CD4-positive, alpha-beta T cell treated with Interleukin-12 subunit alpha and Interleukin-12 subunit beta, for 1 hour (primary cell): ENCODE measurements at regions not wholly inside any gene's neighbourhood (a gene's known extent, or its start where the extent isn't known, plus 50 kb on each side); places are given as distances from the start of the nearest gene placed in this dataset.

Experiments
- DNase-seq: peaks from one replicate; pipeline ENCODE4 v3.0.0-alpha.2; 2020

GRCh38 chr12:97347956-97348355 lies 114.6 kb upstream of the RMST start:
- DNase-seq: no peak

- DNase-seq: no peak
Measured at GRCh38 chr12:97358361-97358760, 104.2 kb upstream of the RMST start.

DNA sequence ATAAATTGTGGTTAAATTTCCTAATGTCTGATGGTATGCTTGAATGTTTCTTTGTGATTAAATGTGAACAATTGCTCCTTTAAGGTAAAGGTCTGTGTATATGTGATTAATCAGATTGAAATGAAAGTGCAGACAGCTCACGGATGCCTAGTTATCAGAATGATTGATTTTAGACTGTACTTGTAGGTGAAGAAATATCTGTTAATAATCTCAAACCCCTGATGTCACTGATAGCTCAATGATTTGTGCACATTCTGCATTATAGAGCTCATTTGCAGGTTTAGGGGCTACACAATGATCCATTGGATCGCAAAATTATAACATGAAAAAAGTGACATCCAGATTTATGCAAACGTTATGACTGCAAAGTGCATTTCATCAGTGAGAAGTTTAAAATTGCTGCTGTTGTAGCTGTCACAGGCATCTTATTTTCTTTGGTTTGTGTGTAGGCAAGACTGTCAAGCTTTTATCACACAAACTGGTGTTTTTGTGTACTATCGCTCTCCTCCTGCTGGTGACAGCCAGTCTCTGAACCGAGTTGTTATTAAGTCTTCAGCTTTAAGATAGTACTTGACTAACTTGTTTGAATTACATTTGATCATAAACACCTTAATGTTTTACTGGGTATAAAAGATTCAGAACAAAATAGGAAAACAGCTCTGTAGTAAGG lies 103.4 kb upstream of the RMST start:
- no peak for DNase-seq

DNA sequence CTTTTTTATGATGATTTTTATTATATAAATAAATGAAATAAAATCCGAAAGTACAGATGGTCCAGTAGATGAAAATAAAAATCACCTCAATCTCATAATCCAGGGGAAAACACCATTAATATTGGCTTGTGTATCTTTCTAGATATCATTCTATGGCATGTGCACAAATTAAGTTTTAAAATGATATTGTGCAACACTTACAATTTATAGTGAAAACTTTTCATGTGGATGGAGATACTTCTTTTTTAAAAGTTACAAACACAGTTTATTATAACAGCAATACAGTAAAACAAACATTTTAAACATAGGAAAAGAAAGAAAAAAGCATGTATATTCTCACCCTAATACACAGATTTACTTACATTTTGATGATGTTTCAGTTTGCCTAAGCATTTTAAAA lies 98.9 kb upstream of the RMST start:
- DNase-seq: no peak

DNA sequence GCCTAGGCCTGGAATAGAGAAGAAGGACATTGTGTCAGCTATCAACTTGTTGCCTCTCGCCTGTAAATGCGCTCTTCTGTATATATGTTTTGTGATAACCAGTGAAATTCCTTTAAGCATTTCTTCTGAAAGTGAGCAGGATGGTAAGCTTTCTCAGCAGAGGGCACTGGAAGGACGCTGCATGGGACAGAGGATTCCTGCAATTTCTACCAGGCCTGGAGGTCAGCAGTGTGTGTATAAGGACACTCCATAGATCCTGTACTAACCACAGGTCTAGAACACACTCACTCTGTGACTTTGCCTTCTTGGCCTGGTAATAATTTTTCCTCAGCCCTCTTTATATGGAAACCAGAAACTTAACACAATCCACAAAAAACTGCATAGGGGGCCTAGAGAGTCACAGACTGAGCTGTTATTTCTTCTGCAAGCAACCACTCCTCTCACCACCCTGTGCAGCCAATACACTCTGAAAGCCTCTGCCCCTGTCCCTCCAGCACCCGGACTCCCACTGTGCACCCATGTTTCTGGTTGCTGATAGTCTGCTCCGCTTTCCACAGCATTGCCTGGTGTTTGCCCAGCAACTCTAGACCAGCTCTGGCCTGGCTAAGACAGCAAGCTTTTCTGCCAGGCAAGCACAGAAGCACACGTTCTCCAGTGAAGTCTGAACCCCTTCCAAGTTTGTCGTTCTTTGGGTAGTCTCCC lies 94.0 kb upstream of the RMST start:
- DNase-seq: no peak

GRCh38 chr12:97375310-97375709 lies 87.3 kb upstream of the RMST start:
- DNase-seq: no peak

GRCh38 chr12:97380440-97380839 lies 82.2 kb upstream of the RMST start:
- no peak for DNase-seq

DNA sequence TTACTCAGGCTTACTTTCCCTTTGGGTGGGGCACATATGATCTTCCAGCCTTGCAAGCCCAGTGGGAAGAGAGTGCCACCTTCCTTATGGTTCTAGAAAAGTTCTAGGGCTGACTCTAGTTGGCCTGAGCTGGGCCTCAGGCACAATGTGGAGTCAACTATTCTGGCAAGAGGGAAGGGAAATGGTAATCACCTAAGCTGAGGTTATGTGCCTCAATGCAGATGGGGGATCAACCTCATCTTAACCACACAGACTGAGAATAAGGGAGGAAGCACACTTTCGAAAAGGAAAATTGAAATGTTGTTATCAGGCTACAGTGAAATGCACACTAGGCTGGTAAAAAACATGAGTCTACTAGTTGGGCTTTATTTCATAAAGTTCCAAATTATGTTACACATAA lies 77.5 kb upstream of the RMST start:
- DNase-seq: no peak

DNA sequence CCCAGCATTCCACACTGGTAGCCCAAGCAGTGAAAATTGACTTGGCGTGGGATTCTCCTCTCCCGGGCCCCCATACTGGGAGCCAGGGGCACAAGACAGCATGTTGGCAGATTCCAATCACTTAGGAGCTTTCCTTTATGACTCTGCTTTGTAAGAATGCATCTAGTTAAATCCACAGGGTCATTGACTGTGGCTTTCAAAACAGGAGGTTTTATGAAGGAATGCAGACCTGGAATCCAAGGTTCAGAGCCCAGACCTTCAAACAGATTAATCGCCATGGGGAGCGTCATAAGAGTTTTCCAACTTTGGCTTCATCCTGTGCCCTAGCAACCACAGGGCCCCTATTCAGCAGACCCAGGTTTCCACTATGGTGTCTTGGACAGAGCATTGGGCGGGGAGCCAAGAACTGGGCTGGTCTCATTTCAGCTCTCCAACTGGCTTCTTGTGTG lies 76.4 kb upstream of the RMST start:
- DNase-seq: no peak

- no peak for DNase-seq
Measured at GRCh38 chr12:97387844-97388243, 74.8 kb upstream of the RMST start.

- DNase-seq: no peak
Measured at GRCh38 chr12:97394657-97395056, 67.9 kb upstream of the RMST start.

DNA sequence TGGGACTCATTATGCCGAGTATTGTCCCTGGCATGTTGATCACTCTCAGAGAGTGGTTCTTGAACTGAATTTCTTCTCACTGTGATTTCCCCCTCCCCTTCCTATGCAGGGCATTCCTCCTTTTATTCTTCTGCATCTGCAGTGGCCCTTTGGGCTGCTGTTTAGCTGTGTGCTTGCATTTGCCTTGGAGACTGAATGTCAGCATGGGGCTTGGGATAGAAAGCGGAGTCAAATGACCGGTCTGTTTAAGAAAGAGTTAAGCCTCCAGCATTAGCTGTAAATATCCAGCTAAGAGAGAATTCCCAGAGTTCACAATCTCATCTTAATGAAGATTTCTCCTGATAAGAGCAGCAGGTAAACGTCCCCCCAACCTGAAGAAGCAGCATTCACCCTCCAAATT lies 65.6 kb upstream of the RMST start:
- DNase-seq: no peak

DNA sequence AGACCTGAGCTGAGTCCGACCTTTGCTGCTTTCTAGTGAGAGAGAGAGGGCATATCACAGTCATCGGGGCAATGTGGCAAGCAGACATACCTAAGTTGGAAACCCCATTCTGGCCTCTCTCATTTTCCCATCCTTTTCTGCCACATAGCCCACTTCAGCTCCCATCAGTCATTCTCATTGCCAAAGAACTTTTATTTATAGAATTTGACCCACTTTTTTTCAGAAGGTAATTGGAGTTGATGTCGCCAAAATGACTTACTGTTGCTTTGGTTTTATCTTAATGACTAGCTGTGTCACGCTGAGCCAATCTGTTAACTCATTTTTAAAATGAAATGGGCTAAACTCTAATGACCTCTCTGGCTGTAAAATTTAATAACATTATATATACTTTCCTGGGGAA lies 63.9 kb upstream of the RMST start:
- no peak for DNase-seq

DNA sequence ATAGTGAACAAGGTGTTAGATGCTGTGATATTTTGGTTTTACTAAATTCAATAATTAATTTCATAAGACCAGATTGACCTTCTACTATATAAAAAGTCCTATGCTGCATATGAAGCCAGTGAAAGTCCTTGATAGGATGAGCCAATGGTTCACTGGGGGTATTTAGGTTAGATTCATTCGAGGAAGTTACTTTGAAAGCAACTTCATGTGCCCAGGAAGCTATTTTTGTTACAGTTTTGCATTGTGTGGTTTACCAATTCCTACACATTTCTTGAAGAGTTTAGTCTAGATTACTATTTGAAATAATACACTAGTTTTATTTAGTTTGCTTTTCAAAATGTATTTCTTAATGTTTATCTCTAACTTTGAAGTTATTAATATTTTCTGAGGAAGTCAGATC lies 58.5 kb upstream of the RMST start:
- DNase-seq: no peak

GRCh38 chr12:97404543-97404942 lies 58.1 kb upstream of the RMST start:
- no peak for DNase-seq

- no peak for DNase-seq
Measured at GRCh38 chr12:97408363-97408762, 54.2 kb upstream of the RMST start.

- no peak for DNase-seq
Measured at GRCh38 chr12:97411341-97411740, 51.3 kb upstream of the RMST start.
